ENCODE measurements at regions not wholly inside any gene's neighbourhood (a gene's known extent, or its start where the extent isn't known, plus 50 kb on each side); places are given as distances from the start of the nearest gene placed in this dataset.

- TF ChIP-seq CTCF (IDR thresholded peaks at IDR 0.05) = no peak
- no peak for TF ChIP-seq EP300 (IDR thresholded peaks at IDR 0.05)
- no peak for TF ChIP-seq POLR2A (IDR thresholded peaks at IDR 0.05)
- H3K9me3 ChIP-seq = no peaks in the 10 kb centered on the region
- H3K27me3 ChIP-seq = no peaks in the 10 kb centered on the region
- WGBS = 92% methylated on average over 8 of the region's 8 CpGs
- no peak overlapping the region for H3K4me3 ChIP-seq
- H3K36me3 ChIP-seq = no peaks in the 10 kb centered on the region
- H3K27ac ChIP-seq = no peak overlapping the region
- H3K4me1 ChIP-seq = no peaks in the 10 kb centered on the region
- peak; percentile 16 to 43 for DNase-seq (ENCODE audit: low spot score in 2 of 2)
Measured at GRCh38 chr11:62067741-62068140, 56.1 kb upstream of the INCENP start.

DNA sequence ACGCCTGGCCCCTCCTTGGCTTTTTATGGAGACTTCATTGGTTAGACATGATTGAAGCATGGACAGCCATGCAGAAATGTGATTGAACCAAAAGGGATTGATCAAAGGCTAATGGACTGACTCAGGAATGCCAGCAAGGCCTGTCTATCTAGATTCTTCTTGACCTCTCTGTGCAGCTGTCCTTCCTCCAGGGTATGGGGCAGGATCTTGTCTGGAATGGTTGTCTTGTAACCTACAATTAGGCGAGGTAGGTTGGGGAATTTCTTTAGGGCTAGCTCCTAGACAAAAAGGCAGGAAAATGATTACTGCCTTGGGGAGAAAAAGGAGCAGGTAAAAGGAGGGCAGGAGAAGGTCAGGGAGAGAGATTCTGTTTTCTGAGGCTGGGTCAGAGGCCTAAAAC lies 59.6 kb upstream of the INCENP start:
- TF ChIP-seq CTCF (IDR thresholded peaks at IDR 0.05) (no peak), POLR2AphosphoS5 (IDR thresholded peaks at IDR 0.05) (no peak), EP300 (IDR thresholded peaks at IDR 0.05) (no peak), POLR2A (IDR thresholded peaks at IDR 0.05) (no peak)
- Histone ChIP-seq H3K27me3 (no peaks in the 10 kb centered on the region), H3K9me3 (no peaks in the 10 kb centered on the region), H3K4me3 (no peak overlapping the region), H3K27ac (no peak overlapping the region), H3K4me1 (no peaks in the 10 kb centered on the region), H3K36me3 (no peaks in the 10 kb centered on the region)
- DNase-seq (ENCODE audit: low spot score in 2 of 2) = peak in 1 of 2 donors; percentile 5
- 89% methylated on average over 2 of the region's 2 CpGs for WGBS

- TF ChIP-seq CTCF (IDR thresholded peaks at IDR 0.05) (no peak), POLR2A (IDR thresholded peaks at IDR 0.05) (no peak), POLR2AphosphoS5 (IDR thresholded peaks at IDR 0.05) (no peak), EP300 (IDR thresholded peaks at IDR 0.05) (no peak)
- WGBS = 83% methylated on average over 4 of the region's 4 CpGs
Measured at GRCh38 chr11:62062223-62062861, 61.5 kb upstream of the INCENP start.

GRCh38 chr11:62061356-62062222 lies 62.2 kb upstream of the INCENP start:
- Histone ChIP-seq H3K4me1 (no peaks in the 10 kb centered on the region), H3K36me3 (no peaks in the 10 kb centered on the region), H3K9me3 (no peaks in the 10 kb centered on the region), H3K27ac (no peak overlapping the region), H3K27me3 (no peaks in the 10 kb centered on the region), H3K4me3 (no peak overlapping the region)
- WGBS = 74% methylated on average over 11 of the region's 11 CpGs
- peak in 1 of 2 donors; percentile 9 for DNase-seq (ENCODE audit: low spot score in 2 of 2)
- TF ChIP-seq EP300 (IDR thresholded peaks at IDR 0.05) = no peak
- TF ChIP-seq CTCF (IDR thresholded peaks at IDR 0.05) = peak in 1 of 2 donors; percentile 5

More at GRCh38 chr11:62062223-62062861, 61.5 kb upstream of the INCENP start:
- no peaks in the 10 kb centered on the region for H3K27me3 ChIP-seq
- no peak overlapping the region for H3K4me3 ChIP-seq
- no peaks in the 10 kb centered on the region for H3K4me1 ChIP-seq
- DNase-seq (ENCODE audit: low spot score in 2 of 2) = peak in 1 of 2 donors; percentile 28
- no peaks in the 10 kb centered on the region for H3K9me3 ChIP-seq
- no peak overlapping the region for H3K27ac ChIP-seq
- no peaks in the 10 kb centered on the region for H3K36me3 ChIP-seq

GRCh38 chr11:62057069-62057468 lies 66.7 kb upstream of the INCENP start:
- Histone ChIP-seq H3K4me1 (no peaks in the 10 kb centered on the region), H3K27ac (no peak overlapping the region), H3K4me3 (no peak overlapping the region), H3K27me3 (no peaks in the 10 kb centered on the region), H3K9me3 (no peaks in the 10 kb centered on the region), H3K36me3 (no peaks in the 10 kb centered on the region)
- DNase-seq (ENCODE audit: low spot score in 2 of 2) = no peak
- TF ChIP-seq CTCF (IDR thresholded peaks at IDR 0.05) (no peak), POLR2AphosphoS5 (IDR thresholded peaks at IDR 0.05) (no peak), POLR2A (IDR thresholded peaks at IDR 0.05) (no peak), EP300 (IDR thresholded peaks at IDR 0.05) (no peak)
- WGBS = 87% methylated on average over 2 of the region's 2 CpGs
